Tibial nerve (tissue), 3 donors: ENCODE measurements at regions not wholly inside any gene's neighbourhood (a gene's known extent, or its start where the extent isn't known, plus 50 kb on each side); places are given as distances from the start of the nearest gene placed in this dataset.

Experiments
- CTCF ChIP-seq, 5 experiments: fragments of 200-600 bp in 3 of 5; fragments of 450-650 bp in 2 of 5; sonication (generic) in 3 of 5; IDR thresholded peaks; one replicate each; pipeline ENCODE4 v1.5.1; 2016 to 2019; ENCODE audit warnings: antibody characterized with exemption in 5 of 5, mild to moderate bottlenecking in 3 of 5, moderate library complexity in 2 of 5
- POLR2A ChIP-seq, 2 donors: fragments of 450-650 bp; IDR thresholded peaks; one replicate each; pipeline ENCODE4 v1.6.1; 2017; ENCODE audit warnings: antibody characterized with exemption in 2 of 2, mild to moderate bottlenecking in 2 of 2, moderate library complexity in 2 of 2

- TF ChIP-seq CTCF (IDR thresholded peaks at IDR 0.05) (no peak), POLR2A (IDR thresholded peaks at IDR 0.05) (no peak)
Observed at GRCh38 chr1:82614090-82614489, 813.4 kb downstream of the ADGRL2 start.
